Activated T-helper 1 cell treated with Interleukin-2 at 50 U/mL for 16 hours (primary cell): ENCODE measurements at regions not wholly inside any gene's neighbourhood (a gene's known extent, or its start where the extent isn't known, plus 50 kb on each side); places are given as distances from the start of the nearest gene placed in this dataset.
"Not testable (repeated sequence)": the region's sequence is repeated elsewhere in the genome, so short reads cannot be mapped to it uniquely, and the experiment has no call there.

ENCODE experiments used
- DNase-seq: peaks from one replicate; pipeline ENCODE4 v3.0.0-alpha.2; 2020; ENCODE audit warnings: low read depth

DNA sequence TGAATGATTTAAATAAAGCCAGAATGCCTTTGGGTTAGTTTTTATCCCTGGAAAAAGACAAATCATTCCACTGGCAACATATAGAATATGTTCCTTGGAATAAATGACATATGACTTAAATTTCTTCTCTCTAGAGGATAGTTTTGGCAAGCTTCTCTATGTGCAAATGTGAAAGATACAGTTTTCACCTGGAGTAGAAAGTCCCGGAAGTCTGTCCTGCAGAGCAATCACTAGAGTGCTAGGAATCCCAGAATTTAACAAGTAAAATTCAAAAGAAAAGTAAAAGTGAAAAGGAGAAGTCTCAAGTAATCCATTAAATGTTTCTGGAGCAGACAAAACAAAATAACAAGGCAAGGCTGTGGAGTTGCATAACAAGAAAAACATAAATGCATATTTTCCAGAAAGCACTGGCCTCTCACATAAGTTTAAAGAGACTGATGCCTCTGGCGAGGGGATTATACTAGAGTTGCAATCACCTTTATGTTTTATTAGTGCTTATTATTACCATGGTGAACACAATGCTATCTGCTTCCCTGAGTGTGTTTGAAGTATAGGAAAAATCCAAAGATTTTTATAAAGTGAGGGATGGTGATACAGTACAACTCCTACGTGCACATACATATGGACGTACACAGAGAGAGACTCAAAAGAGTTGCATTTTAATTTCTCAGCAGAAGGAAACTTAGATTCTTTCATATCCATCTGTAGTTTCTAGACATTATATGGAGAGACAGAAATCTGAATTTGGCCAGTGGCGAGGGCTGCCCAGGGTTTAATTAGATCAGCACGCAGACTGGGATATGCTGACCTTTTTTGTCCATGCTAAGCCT is 188.3 kb upstream of the ANKRD55 start:
- no peak for DNase-seq

DNA sequence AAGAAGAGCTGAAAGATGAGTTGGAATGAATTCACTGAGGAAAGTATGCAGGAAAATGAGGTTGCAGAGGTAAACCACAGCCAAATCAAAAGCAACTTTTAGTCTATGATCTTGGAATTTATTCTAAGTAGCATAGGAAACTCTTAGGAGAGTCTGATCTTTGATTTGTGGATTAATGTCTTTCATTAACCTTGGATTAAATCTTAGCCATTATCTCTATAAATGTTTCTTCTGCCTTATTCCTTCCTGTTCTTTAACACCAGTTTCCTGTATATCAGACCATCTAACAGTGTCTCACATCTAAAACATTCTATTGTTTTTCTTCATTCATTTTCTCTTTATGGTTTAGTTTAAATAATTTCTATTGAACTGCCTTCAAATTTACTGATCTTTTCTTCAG is 187.2 kb upstream of the ANKRD55 start:
- DNase-seq, result no peak

DNA sequence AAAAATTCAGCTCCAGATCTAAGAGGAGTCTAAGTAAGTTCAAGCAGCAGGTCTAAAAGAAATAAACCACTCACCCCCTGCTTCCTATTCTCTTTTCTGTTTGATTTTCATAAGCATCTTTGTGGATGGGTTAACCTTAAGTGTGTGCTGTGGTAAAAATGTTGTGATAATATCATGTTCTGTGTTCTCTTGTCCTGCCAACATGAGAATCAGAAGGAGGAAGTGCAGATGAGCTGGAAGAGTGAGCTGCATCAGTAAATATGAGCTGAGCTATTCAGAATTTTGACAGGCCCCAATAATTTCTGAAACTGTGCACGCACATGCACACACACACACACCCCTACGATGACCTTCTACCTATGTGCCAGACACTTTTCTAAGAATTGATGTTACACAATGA is 186.5 kb upstream of the ANKRD55 start:
- DNase-seq, result no peak

DNA sequence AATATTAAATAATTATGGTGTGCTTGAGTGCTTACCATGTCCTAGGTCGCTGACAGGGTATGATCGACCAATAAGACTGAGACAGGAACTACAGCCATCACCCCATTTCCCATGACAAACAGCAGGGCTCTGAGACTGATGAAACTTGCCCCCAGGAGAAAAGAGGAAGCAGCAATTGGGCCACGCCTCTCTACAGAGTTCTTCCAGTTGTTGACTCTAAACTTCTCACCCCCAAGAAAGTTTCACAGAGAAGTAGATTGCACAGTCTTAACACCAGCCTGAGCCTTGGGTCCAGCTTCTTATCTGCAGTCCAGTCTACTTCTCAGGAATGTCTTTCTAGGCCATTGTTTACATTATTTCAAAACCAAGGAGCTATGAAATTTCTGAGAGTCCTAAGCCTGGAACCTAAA is 182.2 kb upstream of the ANKRD55 start:
- no peak for DNase-seq

DNA sequence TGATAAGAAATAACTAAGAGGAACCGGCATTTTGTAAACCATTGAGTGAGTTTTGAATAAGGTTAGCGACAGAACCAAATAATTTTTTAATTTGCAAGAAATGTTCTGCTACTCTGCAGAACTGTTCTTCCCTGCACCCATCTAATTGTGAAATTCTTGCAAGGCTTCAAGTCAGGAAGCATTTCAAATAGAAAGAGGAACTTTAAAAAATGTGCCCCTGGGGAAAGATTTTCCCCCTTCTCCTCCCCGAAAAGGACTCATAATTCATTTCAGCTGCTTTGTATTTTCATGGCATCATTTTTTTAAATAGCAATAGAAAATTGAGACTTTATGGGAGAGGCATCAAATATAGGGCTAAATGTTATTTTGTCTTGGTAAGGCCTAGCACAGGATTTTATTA is 180.9 kb upstream of the ANKRD55 start:
- no peak for DNase-seq

DNA sequence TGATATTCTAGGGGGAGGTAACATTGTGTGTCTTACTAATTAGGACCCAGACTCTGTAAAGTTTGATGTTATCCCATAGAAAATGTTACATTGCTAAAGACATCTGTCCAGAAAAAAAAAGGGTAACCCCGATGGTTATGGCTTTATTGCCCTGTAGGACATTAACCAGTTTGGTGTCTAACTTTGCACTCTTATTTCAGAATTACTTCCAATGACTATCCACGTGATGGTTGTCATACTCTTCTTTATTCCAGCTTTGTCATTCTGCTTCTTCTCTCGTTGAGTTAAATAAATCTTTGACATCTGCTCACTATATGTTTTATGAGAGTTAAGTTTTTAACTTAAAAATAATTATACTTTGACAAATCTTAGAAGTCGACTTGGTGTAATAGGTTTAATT is 180.4 kb upstream of the ANKRD55 start:
- no peak for DNase-seq

DNA sequence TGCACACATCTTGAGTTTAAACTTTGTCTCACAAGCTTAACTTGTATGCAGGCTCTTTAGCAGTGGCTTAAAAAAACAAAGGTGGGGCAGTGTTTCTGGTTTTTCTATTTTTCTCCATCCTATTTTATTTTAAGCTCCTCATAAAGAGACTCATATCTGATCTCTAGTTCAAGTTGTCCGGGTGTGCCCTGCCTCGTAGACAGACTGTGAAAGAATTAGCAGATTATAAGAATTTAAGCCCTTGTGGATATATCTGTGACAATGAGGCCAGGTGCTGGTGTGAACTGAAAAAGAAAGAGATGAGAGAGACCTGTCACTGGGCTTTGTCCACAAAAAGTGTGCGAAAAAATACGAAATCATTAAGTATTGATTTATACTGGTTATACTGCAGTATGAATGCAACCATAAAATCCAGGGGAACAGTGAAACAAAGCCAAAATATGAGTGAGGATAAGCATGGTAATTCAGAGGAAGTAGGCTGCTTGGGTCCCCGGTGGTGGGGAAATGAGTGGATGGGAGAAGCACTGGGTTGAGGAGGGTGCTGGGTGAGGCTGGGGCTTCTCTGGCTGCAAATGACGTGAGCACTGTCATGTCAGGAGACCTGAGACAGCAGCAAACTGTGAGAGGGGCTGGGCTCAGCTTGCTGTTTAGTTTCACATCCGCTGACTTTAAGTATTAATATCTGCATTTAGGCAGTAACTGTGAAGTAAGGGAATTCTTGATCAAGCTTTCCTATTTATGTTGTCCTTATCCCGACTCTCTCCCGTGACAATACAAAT is 179.7 kb upstream of the ANKRD55 start:
- DNase-seq, result no peak

DNA sequence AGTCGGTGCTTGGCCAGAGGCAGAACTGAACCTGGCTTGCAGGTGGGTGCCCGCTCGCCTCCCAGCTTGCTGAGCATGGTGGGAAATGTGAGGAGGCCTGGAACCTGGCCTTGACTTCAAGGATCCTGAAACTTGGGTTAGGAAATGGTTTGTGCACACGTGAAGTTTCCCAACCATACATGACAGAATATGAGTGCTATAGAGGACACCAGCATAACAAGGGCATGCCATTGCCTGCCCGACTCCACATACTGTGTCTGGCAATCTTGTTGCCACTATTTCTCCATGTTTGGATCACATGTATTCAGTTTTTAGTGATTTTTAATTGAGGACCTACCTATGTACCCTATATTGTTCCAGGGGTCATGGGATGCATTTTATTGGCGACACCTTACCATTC is 177.6 kb upstream of the ANKRD55 start:
- no peak for DNase-seq

DNA sequence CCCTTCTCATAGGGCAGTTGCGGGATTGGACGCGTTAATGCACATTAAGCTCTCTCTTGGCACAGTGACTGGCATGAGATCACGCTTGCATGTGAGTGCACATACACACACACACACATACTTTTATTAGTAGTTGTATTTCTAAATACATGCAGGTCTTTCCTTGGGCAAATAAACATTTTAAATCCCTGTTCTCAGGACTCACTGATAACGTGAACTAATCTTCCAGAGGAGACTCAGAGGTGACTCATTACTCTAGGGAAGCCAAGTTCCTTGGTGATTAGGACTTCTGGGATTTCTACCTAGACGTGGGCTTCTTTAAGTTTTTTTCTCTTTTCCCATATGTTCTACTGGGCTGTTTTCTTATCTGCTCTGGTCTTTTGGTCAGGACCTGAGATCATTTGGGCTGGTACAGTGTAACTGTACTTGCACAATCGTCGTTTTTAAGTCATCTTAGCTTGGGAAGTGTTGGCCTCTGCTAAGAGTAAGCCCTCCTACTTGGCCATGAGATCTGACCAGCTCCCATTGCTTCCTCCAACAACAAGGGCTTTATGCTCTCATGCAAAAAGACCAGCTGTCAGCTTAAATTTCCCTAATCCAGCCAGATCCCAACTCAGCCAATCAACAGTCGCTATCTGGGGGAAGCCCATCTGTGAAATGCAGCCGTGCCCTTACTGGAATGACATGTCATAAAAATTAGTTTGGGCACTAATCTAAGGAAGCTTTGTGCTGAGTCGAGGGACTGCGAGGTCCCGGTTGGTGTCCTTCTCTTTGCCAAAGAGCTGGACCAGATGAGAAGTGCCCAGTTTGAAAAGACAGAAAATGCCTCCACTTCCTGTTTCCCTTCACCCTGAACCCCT is 176.4 kb upstream of the ANKRD55 start:
- DNase-seq, result no peak

DNA sequence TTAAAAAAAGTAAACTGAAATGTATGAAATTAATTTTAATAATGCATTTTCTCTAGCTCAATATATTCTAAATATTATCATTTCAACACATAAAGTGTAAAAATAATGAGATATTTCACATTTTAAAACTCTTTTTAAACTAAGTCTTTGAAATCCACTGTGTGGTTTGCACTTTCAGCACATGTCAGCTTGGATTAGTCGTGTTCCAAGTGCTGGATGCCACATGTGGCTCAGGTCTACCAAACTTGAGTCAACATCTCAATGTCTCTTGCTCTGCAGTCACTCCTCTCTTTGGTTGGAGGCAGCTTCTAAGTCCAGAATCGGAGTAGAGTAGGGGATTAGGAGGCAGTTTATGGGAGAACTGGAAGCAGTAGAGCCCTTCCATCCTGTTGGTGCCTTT is 173.7 kb upstream of the ANKRD55 start:
- DNase-seq, result no peak

DNA sequence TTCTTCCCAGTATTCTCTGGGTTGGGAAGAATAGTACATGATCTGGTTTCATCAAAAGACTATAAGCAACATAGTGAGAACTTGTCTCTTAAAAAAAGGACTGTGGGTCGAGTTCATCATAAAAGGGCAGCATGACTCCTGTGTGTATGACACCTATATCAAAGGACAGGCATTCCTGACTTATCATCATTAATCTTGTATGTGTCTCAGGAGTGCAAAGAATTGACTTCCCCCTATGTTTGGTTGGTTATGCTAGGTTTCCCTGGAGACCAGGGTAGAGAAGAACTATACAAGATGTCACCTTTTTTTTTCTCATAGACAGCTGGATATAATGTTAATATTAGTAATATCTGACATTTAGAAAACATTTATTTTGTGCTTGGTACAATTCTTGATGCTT is 173.1 kb upstream of the ANKRD55 start:
- DNase-seq, result no peak

DNA sequence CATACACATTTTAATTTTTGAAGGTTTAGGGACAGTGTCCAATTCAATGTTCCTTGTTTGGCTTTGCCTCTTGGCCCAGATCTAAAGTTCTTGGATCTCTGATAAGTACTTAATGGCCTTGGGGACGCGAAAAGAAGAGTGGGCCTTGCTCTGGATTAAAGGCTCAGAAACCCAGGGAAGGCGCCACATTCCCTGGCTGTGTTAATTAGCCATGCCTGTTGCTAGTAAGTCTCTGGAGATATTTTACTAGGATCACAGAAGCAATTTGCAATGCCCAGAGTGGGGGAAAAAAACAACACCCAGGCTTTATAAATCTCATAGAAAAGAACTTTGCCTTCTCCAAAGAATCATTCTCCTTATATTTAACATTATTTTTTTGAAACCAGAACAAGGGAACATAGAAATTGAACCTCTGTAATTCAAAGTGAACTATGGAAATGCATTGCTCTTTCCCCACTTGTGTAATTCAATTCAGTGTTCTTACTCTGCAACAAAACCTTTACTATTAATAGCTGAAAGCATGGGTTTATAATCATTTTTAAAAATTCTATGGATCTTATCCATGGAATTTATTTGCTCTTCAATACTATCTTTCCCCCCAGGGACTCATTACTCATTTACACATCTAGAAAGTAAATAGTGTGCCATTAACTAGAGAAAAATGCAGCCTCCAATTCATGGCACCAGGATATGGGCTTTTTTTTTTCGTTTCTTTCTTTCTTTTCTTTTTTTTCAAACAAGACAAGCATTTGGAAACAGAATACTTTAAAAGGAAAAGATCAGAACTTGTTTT is 172.2 kb upstream of the ANKRD55 start:
- DNase-seq, result no peak

DNA sequence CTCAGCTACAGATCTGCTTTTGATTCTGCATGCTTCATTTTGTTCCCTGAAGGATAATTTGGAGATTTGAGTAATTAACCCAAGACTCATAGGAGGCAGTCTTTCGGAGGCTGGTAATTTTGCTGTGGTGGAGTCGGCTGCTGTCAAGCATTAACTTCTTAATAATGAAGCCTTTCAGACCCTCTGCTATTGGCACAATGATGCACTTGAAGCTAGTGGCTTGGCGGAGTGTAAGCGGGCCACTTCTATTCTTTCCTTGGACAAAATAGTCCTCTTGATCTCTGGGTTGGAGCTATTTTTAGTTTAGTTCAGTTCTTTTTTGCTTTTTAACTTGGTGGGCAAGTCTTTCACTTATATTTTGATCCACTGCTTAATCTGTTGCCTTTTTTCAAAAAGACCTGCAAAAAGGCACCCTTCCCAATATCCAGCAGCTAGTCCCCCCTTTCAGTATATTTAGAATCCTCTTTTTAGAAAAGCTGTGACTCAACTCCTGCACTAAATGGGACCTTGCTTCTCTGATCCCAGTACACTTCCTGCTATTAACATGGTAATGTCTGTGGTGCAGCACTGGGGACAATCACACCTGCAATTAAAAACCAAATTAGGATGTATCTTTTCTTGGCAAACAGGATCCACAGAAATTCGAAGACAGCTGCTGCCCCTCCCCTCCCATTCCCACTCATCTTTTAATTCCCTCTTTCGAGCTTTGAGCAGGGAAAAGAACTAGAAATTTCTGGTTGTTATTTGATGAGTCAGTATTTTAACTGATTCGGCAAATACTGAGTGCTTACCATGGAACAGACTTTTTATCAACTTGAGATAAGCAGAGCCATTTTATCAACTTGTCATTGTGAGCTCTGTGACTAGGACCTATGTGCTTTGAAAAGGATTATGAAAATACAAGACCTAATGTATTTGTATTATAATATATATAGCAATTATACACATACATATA is 169.4 kb upstream of the ANKRD55 start:
- DNase-seq, result no peak

DNA sequence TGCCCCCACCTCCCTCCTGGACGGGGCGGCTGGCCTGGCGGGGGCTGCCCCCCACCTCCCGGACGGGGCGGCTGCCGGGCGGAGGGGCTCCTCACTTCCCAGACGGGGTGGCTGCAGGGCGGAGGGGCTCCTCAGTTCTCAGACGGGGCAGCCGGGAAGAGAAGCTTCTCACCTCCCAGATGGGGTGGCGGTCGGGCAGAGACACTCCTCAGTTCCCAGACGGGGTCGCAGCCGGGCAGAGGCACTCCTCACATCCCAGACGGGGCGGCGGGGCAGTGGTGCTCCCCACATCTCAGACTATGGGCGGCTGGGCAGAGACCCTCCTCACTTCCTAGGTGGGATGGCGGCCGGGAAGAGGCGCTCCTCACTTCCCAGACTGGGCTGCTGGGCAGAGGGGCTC is 164.7 kb upstream of the ANKRD55 start:
- not testable (repeated sequence) for DNase-seq

DNA sequence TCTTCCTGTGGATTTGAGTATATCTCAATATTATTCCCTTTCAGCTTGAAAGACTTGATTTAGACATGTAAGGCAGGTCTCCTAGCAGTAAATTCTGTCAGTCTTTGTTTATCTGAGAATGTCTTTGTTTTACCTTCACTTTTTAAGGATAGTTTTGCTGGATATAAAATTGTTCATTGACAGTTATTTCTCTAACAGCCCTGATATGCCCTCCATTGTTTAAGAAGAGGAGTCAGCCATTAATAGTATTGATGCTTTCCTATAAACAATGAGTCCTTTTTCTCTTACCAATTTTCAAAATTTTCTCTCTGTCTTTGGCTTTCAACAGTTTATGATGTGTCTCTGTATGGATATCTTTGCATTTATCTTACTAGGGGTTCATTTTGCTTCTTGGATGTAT is 163.5 kb upstream of the ANKRD55 start:
- DNase-seq, result no peak

DNA sequence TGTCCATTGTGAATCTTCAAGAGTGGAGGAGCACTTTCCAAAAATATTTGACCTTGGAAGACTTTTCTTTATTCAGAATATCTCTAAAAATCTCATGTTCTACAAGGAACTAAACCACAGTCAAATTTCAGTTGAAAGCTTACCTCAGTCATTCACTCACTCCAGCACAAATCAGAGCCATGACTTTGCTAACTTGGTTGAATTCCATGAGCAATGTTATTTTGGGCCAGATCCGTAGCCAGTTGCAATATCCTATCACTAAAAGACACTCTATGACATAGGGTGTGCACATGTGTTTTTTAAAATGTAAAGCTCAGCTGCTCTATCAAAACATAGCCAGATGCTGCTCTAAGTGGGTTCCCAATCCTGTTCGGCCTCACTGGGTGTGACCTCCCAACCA is 156.1 kb upstream of the ANKRD55 start:
- no peak for DNase-seq

DNA sequence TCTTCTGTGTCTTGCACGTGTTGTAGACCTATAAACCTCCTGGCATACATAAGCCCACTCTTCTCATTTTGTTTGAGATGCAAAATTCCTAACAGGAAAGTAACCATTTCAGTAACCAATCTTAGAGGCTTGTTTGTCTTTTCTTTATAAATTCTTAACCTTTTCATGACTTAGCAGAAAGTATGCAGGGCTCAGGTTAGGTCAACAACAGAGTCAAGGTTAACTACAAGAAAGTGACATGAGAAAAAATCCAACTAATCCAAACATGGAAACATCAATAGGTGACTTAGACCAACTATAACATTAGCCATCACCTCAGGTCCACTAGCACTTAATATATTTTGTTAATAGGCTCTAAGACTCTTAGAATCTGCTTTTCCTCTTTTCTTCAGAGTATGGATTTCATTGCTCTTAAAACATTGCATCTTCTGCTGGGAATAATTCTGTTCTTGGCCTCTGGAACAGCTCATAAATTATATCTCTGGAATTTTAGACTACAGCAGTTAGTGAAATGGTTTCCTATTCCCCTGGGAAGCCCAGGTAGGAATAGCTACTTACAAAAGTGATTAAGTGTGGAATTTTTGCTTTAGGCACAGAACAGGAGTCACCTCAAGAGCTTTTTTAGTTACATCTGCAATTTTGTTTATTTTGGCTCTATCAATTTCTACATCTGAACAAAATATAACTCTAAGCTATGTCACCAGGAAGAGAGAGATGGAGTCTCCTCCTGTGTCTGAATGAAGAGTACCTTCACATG is 155.3 kb upstream of the ANKRD55 start:
- no peak for DNase-seq

DNA sequence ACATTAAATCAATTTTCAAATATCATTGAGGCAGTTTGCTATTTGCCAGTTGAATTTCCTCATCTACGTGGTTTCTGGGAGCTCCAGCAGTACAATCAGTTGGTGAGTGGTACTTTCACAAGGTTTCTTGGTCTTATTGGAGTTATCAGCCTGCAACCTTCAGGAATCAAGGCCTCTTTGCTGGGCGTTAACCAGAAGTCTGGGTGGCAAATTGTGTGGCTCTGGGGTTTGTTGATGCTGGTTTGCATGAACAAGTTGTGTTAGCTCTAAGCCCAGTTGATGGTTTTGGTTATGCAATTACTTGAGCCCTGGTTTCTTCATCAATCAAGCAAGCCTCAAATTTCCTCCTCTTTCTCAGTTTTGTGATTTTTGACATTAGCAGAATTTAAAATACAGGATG is 152.9 kb upstream of the ANKRD55 start:
- DNase-seq, result no peak

DNA sequence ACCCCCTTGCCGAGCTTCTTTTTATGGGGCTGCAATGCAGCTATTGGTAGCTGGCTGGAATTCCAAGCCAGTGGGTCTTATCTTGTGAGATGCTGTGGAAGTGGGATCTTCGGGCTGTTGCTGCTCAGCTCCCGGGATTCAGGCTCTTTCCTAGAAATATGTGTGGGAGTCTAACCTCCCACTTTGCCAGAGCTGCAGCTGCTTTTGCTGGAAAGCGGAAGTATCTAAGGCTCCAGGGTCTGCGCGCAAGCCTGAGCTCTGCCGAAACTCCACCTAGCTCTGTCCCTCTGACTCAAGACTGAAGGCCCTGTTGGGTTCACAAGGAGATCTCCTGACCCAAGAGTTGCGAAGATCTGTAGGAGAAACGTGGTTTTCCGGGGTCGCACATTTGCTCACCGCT is 151.1 kb upstream of the ANKRD55 start:
- no peak for DNase-seq

DNA sequence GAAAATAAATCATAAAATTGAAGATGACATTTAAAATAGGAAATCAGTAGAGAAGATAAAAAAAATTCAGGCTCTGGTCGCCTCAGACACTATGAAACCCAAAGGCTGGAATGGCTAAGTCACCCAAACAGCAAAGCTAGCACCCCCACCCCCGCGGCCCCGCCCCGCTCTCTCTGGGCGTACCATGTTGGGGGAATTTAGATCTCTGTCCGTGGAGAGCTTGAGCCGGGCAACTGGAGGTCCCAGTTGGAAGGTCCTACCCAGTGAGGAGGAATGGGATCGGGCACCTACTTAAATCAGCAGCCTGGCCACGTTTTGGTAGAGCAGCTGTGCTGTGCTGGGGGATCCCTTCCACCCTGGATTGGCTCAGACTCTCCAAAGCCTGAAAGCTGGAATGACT is 150.6 kb upstream of the ANKRD55 start:
- no peak for DNase-seq
